ENCODE measurements at regions not wholly inside any gene's neighbourhood (a gene's known extent, or its start where the extent isn't known, plus 50 kb on each side); places are given as distances from the start of the nearest gene placed in this dataset.

- no peak for TF ChIP-seq CTCF (IDR thresholded peaks at IDR 0.05)
- no peak for TF ChIP-seq POLR2AphosphoS5 (IDR thresholded peaks at IDR 0.05)
- no peak for TF ChIP-seq EP300 (IDR thresholded peaks at IDR 0.05; ENCODE audit: low read depth)
These were observed 89.7 kb downstream of the ASCL4 start for GRCh38 chr12:107864235-107864634.
